Karpas-422 (cell line): ENCODE measurements at regions not wholly inside any gene's neighbourhood (a gene's known extent, or its start where the extent isn't known, plus 50 kb on each side); places are given as distances from the start of the nearest gene placed in this dataset.
"Not testable (repeated sequence)": the region's sequence is repeated elsewhere in the genome, so short reads cannot be mapped to it uniquely, and the experiment has no call there.

ENCODE experiments used
- DNase-seq: peaks from one replicate; pipeline ENCODE4 v3.0.0-alpha.2; 2015
- H2AFZ ChIP-seq: fragments of 200-600 bp; sonication (generic); 2 replicates; pipeline ENCODE4 v1.6.1; 2014; ENCODE audit warnings: antibody characterized with exemption, low read length, mixed read lengths
- H3K27ac ChIP-seq: fragments of 200-600 bp; sonication (generic); 2 replicates; pipeline ENCODE4 v1.5.1; 2014; ENCODE audit warnings: mild to moderate bottlenecking, low read length, moderate library complexity
- H3K27me3 ChIP-seq: fragments of 200-600 bp; sonication (generic); 2 replicates; pipeline ENCODE4 v1.6.1; 2014; ENCODE audit warnings: low read length, mixed read lengths
- H3K36me3 ChIP-seq: fragments of 200-600 bp; sonication (generic); 2 replicates; pipeline ENCODE4 v1.6.1; 2014; ENCODE audit warnings: low read length, mixed read lengths; ENCODE audit not compliant: insufficient read depth
- H3K4me1 ChIP-seq: fragments of 200-600 bp; sonication (generic); 2 replicates; pipeline ENCODE4 v1.6.1; 2014; ENCODE audit warnings: mild to moderate bottlenecking, low read length, mixed read lengths
- H3K4me2 ChIP-seq: fragments of 200-600 bp; sonication (generic); 2 replicates; pipeline ENCODE4 v1.6.1; 2014; ENCODE audit warnings: low read length, low read depth, mild to moderate bottlenecking; ENCODE audit not compliant: poor library complexity, severe bottlenecking
- H3K4me3 ChIP-seq: fragments of 200-600 bp; sonication (generic); 2 replicates; pipeline ENCODE4 v1.5.1; 2014; ENCODE audit warnings: mild to moderate bottlenecking, antibody characterized with exemption, low read length, mixed read lengths
- H3K79me2 ChIP-seq: fragments of 200-600 bp; sonication (generic); 2 replicates; pipeline ENCODE4 v1.6.1; 2014; ENCODE audit warnings: mild to moderate bottlenecking, low read length, mixed read lengths
- H3K9ac ChIP-seq: fragments of 200-600 bp; sonication (generic); 2 replicates; pipeline ENCODE4 v1.6.0; 2014; ENCODE audit warnings: low read length
- H3K9me2 ChIP-seq: fragments of 200-600 bp; sonication (generic), shearing (Covaris generic); replicated peaks from 2 replicates; pipeline ENCODE4 v1.6.0; 2014; ENCODE audit warnings: mild to moderate bottlenecking, low read length, moderate library complexity; ENCODE audit not compliant: insufficient read depth
- H3K9me3 ChIP-seq: fragments of 300-700, 200-600 bp; sonication (generic); 2 replicates; pipeline ENCODE4 v1.6.1; 2014; ENCODE audit warnings: low read length, mixed read lengths
- H4K20me1 ChIP-seq: fragments of 200-600 bp; sonication (generic); 2 replicates; pipeline ENCODE4 v1.6.1; 2014; ENCODE audit warnings: mild to moderate bottlenecking, antibody characterized with exemption, low read length, low read depth; ENCODE audit not compliant: insufficient read depth

DNA sequence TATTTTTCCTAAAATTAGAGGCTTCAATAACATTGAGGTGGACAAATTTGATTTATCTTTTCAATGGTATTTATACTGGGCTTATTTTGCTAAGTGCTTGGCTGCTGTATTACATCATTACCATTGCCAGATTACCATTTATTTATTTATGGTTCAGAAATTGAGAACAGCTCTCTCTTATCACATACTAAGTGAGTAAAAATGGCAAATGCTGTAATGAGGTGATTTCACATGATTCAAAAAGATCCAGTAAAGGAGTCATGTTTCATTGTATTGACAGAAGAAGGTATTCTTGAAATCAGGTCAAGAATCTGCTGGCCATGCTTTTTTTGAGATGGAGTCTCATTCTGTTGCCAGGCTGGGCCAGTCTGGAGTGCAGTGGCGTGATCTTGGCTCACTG is 322.6 kb downstream of the KIF20B start:
- no peak for DNase-seq
- no peaks in the 10 kb centered on the region for H3K36me3 ChIP-seq
- H3K9me3 ChIP-seq: no peaks in the 10 kb centered on the region

DNA sequence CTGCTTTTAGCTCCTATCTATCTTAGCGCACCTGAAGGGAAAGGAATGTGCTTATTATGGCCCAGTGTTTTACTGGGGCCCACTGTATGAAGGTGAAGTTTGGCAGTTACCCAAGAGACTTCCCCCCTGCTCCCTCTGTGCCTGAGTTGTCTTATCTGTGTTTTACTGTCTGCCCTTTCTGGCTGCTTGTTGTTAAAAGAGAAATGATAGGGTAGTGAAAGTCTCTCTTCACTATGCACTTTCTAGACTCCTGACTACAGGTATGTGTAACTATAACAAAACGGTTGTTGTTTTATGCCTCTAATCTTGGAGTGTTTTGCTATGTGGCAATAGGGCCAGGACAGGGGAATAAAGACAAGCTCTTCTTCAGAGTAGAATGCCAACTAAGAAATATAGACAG is 326.9 kb downstream of the KIF20B start:
- Histone ChIP-seq H3K4me1 (no peaks in the 10 kb centered on the region), H3K4me2 (no peak overlapping the region), H3K9me3 (no peaks in the 10 kb centered on the region), H3K27ac (no peak overlapping the region), H3K79me2 (no peaks in the 10 kb centered on the region), H2AFZ (no peak overlapping the region), H3K9me2 (no peaks in the 10 kb centered on the region), H3K27me3 (no peaks in the 10 kb centered on the region), H4K20me1 (no peaks in the 10 kb centered on the region), H3K4me3 (no peak overlapping the region), H3K9ac (no peak overlapping the region), H3K36me3 (no peaks in the 10 kb centered on the region)
- DNase-seq: no peak

More for the DNA sequence above, 322.6 kb downstream of the KIF20B start:
- H4K20me1 ChIP-seq: no peaks in the 10 kb centered on the region
- no peak overlapping the region for H3K9ac ChIP-seq
- no peaks in the 10 kb centered on the region for H3K27me3 ChIP-seq
- no peak overlapping the region for H3K27ac ChIP-seq
- H3K4me3 ChIP-seq: no peak overlapping the region
- H3K4me1 ChIP-seq: no peaks in the 10 kb centered on the region
- no peak overlapping the region for H2AFZ ChIP-seq
- H3K4me2 ChIP-seq: no peak overlapping the region
- no peaks in the 10 kb centered on the region for H3K9me2 ChIP-seq
- H3K79me2 ChIP-seq: no peaks in the 10 kb centered on the region

DNA sequence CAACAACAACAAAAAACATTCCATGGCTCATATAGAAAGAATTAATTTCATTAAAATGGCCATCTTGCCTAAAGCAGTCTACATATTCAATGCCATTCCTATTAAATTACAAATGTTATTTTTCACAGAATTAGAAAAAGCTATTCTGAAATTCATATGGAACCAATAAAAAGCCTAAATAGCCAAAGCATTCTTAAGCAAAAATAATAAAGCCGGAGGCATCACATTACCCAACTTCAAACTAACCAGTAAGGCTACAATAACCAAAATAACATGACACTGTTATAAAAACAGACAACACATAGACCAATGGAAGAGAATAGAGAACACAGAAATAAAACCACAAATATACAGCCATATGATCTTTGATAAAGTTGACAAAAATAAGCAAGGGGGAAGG is 330.4 kb downstream of the KIF20B start:
- H3K27me3 ChIP-seq: no peaks in the 10 kb centered on the region
- no peak overlapping the region for H3K27ac ChIP-seq
- no peaks in the 10 kb centered on the region for H3K9me2 ChIP-seq
- no peak overlapping the region for H3K9ac ChIP-seq
- no peak overlapping the region for H3K4me3 ChIP-seq
- H2AFZ ChIP-seq: no peak overlapping the region
- no peak for DNase-seq
- H3K36me3 ChIP-seq: no peaks in the 10 kb centered on the region
- H4K20me1 ChIP-seq: no peaks in the 10 kb centered on the region
- no peaks in the 10 kb centered on the region for H3K9me3 ChIP-seq
- no peaks in the 10 kb centered on the region for H3K4me1 ChIP-seq
- H3K4me2 ChIP-seq: no peak overlapping the region
- H3K79me2 ChIP-seq: no peaks in the 10 kb centered on the region

DNA sequence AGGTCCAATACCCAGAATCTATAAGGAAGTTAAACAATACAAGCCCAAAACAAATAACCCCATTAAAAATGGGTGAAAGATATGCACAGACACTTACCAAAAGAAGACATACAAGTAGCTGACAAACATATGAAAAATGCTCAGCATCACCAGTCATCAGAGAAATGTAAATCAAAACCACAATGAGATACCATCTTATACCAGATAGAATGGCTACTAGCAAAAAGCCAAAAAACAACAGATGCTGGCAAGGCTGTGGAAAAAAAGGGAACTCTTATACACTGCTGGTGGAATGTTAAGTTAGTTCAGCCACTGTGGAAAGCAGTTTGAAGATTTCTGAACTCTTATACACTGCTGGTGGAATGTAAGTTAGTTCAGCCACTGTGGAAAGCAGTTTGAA is 331.1 kb downstream of the KIF20B start:
- H3K9ac ChIP-seq: no peak overlapping the region
- H3K27ac ChIP-seq: no peak overlapping the region
- no peak for DNase-seq
- H3K4me1 ChIP-seq: no peaks in the 10 kb centered on the region
- H3K79me2 ChIP-seq: no peaks in the 10 kb centered on the region
- no peaks in the 10 kb centered on the region for H3K36me3 ChIP-seq
- no peaks in the 10 kb centered on the region for H4K20me1 ChIP-seq
- no peaks in the 10 kb centered on the region for H3K27me3 ChIP-seq
- H2AFZ ChIP-seq: no peak overlapping the region
- no peak overlapping the region for H3K4me3 ChIP-seq
- no peaks in the 10 kb centered on the region for H3K9me2 ChIP-seq
- H3K4me2 ChIP-seq: no peak overlapping the region
- H3K9me3 ChIP-seq: no peaks in the 10 kb centered on the region

DNA sequence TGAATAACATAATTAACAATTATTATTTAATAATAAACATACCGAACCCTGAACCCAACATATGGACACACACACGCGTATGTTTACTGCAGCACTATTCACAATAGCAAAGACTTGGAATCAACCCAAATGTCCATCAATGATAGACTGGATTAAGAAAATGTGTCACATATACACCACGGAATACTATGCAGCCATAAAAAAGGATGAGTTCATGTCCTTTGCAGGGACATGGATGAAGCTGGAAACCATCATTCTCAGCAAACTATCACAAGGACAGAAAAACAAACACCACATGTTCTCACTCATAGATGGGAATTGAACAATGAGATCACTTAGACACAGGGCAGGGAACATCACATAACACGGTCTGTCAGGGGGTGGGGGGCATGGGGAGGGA is 333.5 kb downstream of the KIF20B start:
- not testable (repeated sequence) for H3K9ac ChIP-seq, DNase-seq, H3K36me3 ChIP-seq, H4K20me1 ChIP-seq, H3K9me3 ChIP-seq, H2AFZ ChIP-seq, H3K4me1 ChIP-seq, H3K4me3 ChIP-seq, H3K27ac ChIP-seq, H3K27me3 ChIP-seq, H3K9me2 ChIP-seq, H3K79me2 ChIP-seq, H3K4me2 ChIP-seq

DNA sequence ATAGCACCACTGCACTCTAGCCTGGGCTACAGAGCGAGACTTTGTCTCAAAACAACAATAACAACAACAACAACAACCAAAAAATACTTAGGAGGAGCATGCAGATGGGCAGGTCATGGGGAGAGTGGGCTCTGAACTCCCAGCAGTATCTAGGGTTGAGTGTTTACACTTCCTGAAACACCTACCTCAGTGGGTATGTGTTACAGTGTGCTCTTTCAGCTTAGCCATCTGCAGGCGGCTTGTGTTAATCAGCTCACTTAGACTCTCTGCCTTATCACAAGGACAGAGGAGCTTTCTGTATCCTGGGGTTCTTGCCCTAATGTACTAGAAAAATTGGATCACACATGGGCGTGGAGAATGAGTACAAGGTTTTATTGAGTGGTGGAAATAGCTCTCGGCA is 340.2 kb downstream of the KIF20B start:
- no peak for DNase-seq
- Histone ChIP-seq H3K79me2 (no peaks in the 10 kb centered on the region), H3K9me2 (no peaks in the 10 kb centered on the region), H3K4me2 (no peak overlapping the region), H3K9me3 (no peaks in the 10 kb centered on the region), H2AFZ (no peak overlapping the region), H3K4me1 (no peaks in the 10 kb centered on the region), H3K27ac (no peak overlapping the region), H3K36me3 (no peaks in the 10 kb centered on the region), H3K27me3 (no peaks in the 10 kb centered on the region), H3K4me3 (no peak overlapping the region), H4K20me1 (no peaks in the 10 kb centered on the region), H3K9ac (no peak overlapping the region)

DNA sequence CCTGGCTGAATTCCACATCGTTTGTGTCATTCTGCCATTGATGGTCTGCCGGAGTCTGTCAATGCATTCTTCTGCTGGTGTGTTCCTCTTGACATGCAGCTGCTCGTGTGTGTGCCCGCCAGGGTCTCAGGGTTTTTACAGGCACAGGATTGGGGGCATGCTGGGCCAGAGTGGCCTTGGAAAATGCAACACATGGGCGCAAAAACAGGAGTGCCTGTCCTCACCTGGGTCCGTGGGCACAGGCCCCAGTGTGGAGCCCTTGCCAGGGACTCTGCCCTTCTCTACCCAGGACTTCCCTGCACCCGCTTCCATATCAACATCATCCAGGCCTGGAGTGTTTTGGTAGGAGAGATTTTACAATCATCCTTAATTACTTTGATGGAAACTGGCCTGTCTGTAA is 340.7 kb downstream of the KIF20B start:
- Histone ChIP-seq H3K27me3 (no peaks in the 10 kb centered on the region), H3K9me2 (no peaks in the 10 kb centered on the region), H2AFZ (no peak overlapping the region), H3K4me2 (no peak overlapping the region), H3K79me2 (no peaks in the 10 kb centered on the region), H3K36me3 (no peaks in the 10 kb centered on the region), H4K20me1 (no peaks in the 10 kb centered on the region), H3K4me1 (no peaks in the 10 kb centered on the region), H3K4me3 (no peak overlapping the region), H3K27ac (no peak overlapping the region), H3K9me3 (no peaks in the 10 kb centered on the region), H3K9ac (no peak overlapping the region)
- DNase-seq: no peak

DNA sequence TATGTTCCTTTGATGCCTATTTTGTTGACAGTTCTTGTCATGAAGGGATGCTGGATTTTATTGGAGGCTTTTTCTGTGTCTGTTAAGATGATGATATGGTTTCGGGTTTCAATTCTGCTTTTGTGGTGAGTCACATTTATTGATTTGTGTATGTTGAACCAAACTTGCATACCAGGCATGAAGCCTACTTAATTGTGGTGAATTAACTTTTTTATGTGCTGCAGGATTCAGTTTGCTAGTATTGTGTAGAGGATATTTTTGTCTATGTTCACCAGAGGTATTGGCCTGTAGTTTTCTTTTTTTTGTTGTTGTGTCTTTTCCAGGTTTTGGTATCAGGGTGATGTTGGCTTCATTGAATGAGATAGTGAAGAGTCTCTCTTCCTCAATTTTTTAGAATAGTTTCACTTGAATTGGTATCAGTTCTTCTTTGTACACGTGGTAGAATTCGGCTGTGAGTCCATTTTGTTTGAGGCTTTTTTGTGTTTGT is 345.9 kb downstream of the KIF20B start:
- no peaks in the 10 kb centered on the region for H4K20me1 ChIP-seq
- no peaks in the 10 kb centered on the region for H3K9me2 ChIP-seq
- no peak overlapping the region for H3K4me3 ChIP-seq
- H3K4me1 ChIP-seq: no peaks in the 10 kb centered on the region
- no peak overlapping the region for H3K4me2 ChIP-seq
- no peaks in the 10 kb centered on the region for H3K27me3 ChIP-seq
- no peak overlapping the region for H3K9ac ChIP-seq
- no peaks in the 10 kb centered on the region for H3K9me3 ChIP-seq
- H2AFZ ChIP-seq: no peak overlapping the region
- H3K79me2 ChIP-seq: no peaks in the 10 kb centered on the region
- no peaks in the 10 kb centered on the region for H3K36me3 ChIP-seq
- DNase-seq: no peak
- no peak overlapping the region for H3K27ac ChIP-seq

DNA sequence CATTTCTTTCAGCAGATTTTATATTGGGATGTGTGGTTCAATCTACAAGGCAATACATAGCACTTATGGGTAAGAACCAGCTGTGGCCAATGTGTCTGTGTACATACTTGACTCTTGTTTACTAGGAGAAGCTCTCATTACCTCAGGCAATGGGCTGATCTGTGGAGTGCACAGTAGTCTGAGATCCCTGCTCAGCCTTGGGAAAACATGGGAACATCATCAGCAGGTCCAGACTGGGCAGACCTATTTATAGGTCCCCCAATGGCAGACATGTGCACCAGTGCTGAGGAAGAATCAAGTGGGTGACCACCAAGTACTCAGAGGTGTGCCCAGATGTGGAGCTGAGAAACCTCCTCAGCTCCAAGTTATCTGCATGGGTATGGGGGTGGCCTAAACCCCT is 349.7 kb downstream of the KIF20B start:
- H3K4me2 ChIP-seq: no peak overlapping the region
- H3K4me3 ChIP-seq: no peak overlapping the region
- no peaks in the 10 kb centered on the region for H3K9me3 ChIP-seq
- no peaks in the 10 kb centered on the region for H4K20me1 ChIP-seq
- no peak overlapping the region for H3K9ac ChIP-seq
- no peaks in the 10 kb centered on the region for H3K79me2 ChIP-seq
- H2AFZ ChIP-seq: no peak overlapping the region
- no peaks in the 10 kb centered on the region for H3K27me3 ChIP-seq
- H3K36me3 ChIP-seq: no peaks in the 10 kb centered on the region
- no peaks in the 10 kb centered on the region for H3K4me1 ChIP-seq
- no peak overlapping the region for H3K27ac ChIP-seq
- DNase-seq: no peak
- no peaks in the 10 kb centered on the region for H3K9me2 ChIP-seq
